ENCODE measurements at regions not wholly inside any gene's neighbourhood (a gene's known extent, or its start where the extent isn't known, plus 50 kb on each side); places are given as distances from the start of the nearest gene placed in this dataset.
A peak's percentile ranks its signal among the peaks of the same experiment; 100 is the strongest.

GRCh38 chr14:34075042-34075744 lies 124.3 kb upstream of the EGLN3 start:
- no peaks in the 10 kb centered on the region for H3K36me3 ChIP-seq (ENCODE audit: control insufficient read depth in 1 of 2, insufficient read depth in 2 of 2, low read length in 1 of 2)
- WGBS, 2 donors = 58 to 66% methylated on average over 3 of the region's 3 CpGs
- no peak for DNase-seq
- no peaks in the 10 kb centered on the region for H3K9me3 ChIP-seq (ENCODE audit: control insufficient read depth, low read length)
- ATAC-seq (ENCODE audit: low FRiP score) = no peak
- no peaks in the 10 kb centered on the region for H3K27me3 ChIP-seq (ENCODE audit: control insufficient read depth in 1 of 2, insufficient read depth in 2 of 2, low read length in 1 of 2)
- H3K27ac ChIP-seq (ENCODE audit: low read depth in 1 of 2, low read length in 2 of 2) = no peak overlapping the region
- intact Hi-C loops (cut with DNase I) = no loop called here
- no peak overlapping the region for H3K4me3 ChIP-seq (ENCODE audit: low read length in 2 of 2)
- no peaks in the 10 kb centered on the region for H3K4me1 ChIP-seq (ENCODE audit: control insufficient read depth in 1 of 2, insufficient read depth in 2 of 2, low read length in 2 of 2)

- 91 to 97% methylated on average over 1 of the region's 1 CpG for WGBS, 2 donors
- H3K36me3 ChIP-seq (ENCODE audit: control insufficient read depth in 1 of 2, insufficient read depth in 2 of 2, low read length in 1 of 2) = no peaks in the 10 kb centered on the region
- no peak for ATAC-seq (ENCODE audit: low FRiP score)
- no peak overlapping the region for H3K4me3 ChIP-seq (ENCODE audit: low read length in 2 of 2)
- intact Hi-C loops (cut with DNase I) = no loop called here
- no peak for DNase-seq
- H3K9me3 ChIP-seq (ENCODE audit: control insufficient read depth, low read length) = no peaks in the 10 kb centered on the region
- no peaks in the 10 kb centered on the region for H3K4me1 ChIP-seq (ENCODE audit: control insufficient read depth in 1 of 2, insufficient read depth in 2 of 2, low read length in 2 of 2)
- H3K27ac ChIP-seq (ENCODE audit: low read depth in 1 of 2, low read length in 2 of 2) = no peak overlapping the region
- no peaks in the 10 kb centered on the region for H3K27me3 ChIP-seq (ENCODE audit: control insufficient read depth in 1 of 2, insufficient read depth in 2 of 2, low read length in 1 of 2)
Observed at GRCh38 chr14:34072921-34073320, 122.0 kb upstream of the EGLN3 start.

GRCh38 chr14:34072401-34072800 lies 121.5 kb upstream of the EGLN3 start:
- H3K4me3 ChIP-seq (ENCODE audit: low read length in 2 of 2) = no peak overlapping the region
- 94 to 98% methylated on average over 3 of the region's 3 CpGs for WGBS, 2 donors

GRCh38 chr14:34070917-34071407 lies 120.1 kb upstream of the EGLN3 start:
- ATAC-seq (ENCODE audit: low FRiP score) = no peak
- WGBS, 2 donors = 59 to 81% methylated on average over 3 of the region's 3 CpGs

More at GRCh38 chr14:34072401-34072800, 121.5 kb upstream of the EGLN3 start:
- Histone ChIP-seq H3K27me3 (ENCODE audit: control insufficient read depth in 1 of 2, insufficient read depth in 2 of 2, low read length in 1 of 2) (no peaks in the 10 kb centered on the region), H3K4me1 (ENCODE audit: control insufficient read depth in 1 of 2, insufficient read depth in 2 of 2, low read length in 2 of 2) (no peaks in the 10 kb centered on the region), H3K36me3 (ENCODE audit: control insufficient read depth in 1 of 2, insufficient read depth in 2 of 2, low read length in 1 of 2) (no peaks in the 10 kb centered on the region), H3K27ac (ENCODE audit: low read depth in 1 of 2, low read length in 2 of 2) (no peak overlapping the region), H3K9me3 (ENCODE audit: control insufficient read depth, low read length) (no peaks in the 10 kb centered on the region)
- DNase-seq = no peak
- no peak for ATAC-seq (ENCODE audit: low FRiP score)
- intact Hi-C loops (cut with DNase I) = no loop called here

GRCh38 chr14:34069854-34070582 lies 119.1 kb upstream of the EGLN3 start:
- ATAC-seq (ENCODE audit: low FRiP score) = no peak
- intact Hi-C loops (cut with DNase I) = no loop called here
- peaks cover 0 to 4% of the 10 kb centered on the region in 2 donors for H3K4me1 ChIP-seq (ENCODE audit: control insufficient read depth in 1 of 2, insufficient read depth in 2 of 2, low read length in 2 of 2)
- H3K27ac ChIP-seq (ENCODE audit: low read depth in 1 of 2, low read length in 2 of 2) = no peak overlapping the region
- H3K4me3 ChIP-seq (ENCODE audit: low read length in 2 of 2) = no peak overlapping the region
- no peaks in the 10 kb centered on the region for H3K27me3 ChIP-seq (ENCODE audit: control insufficient read depth in 1 of 2, insufficient read depth in 2 of 2, low read length in 1 of 2)
- DNase-seq = no peak
- H3K36me3 ChIP-seq (ENCODE audit: control insufficient read depth in 1 of 2, insufficient read depth in 2 of 2, low read length in 1 of 2) = no peaks in the 10 kb centered on the region
- H3K9me3 ChIP-seq (ENCODE audit: control insufficient read depth, low read length) = no peaks in the 10 kb centered on the region
- 53 to 58% methylated on average over 3 of the region's 3 CpGs for WGBS, 2 donors

More at GRCh38 chr14:34070917-34071407, 120.1 kb upstream of the EGLN3 start:
- intact Hi-C loops (cut with DNase I) = no loop called here
- no peak for DNase-seq
- Histone ChIP-seq H3K4me1 (ENCODE audit: control insufficient read depth in 1 of 2, insufficient read depth in 2 of 2, low read length in 2 of 2) (no peaks in the 10 kb centered on the region), H3K9me3 (ENCODE audit: control insufficient read depth, low read length) (no peaks in the 10 kb centered on the region), H3K27ac (ENCODE audit: low read depth in 1 of 2, low read length in 2 of 2) (no peak overlapping the region), H3K27me3 (ENCODE audit: control insufficient read depth in 1 of 2, insufficient read depth in 2 of 2, low read length in 1 of 2) (no peaks in the 10 kb centered on the region), H3K4me3 (ENCODE audit: low read length in 2 of 2) (no peak overlapping the region), H3K36me3 (ENCODE audit: control insufficient read depth in 1 of 2, insufficient read depth in 2 of 2, low read length in 1 of 2) (no peaks in the 10 kb centered on the region)

GRCh38 chr14:34067587-34067986 lies 116.7 kb upstream of the EGLN3 start:
- Histone ChIP-seq H3K9me3 (ENCODE audit: control insufficient read depth, low read length) (no peaks in the 10 kb centered on the region), H3K27ac (ENCODE audit: low read depth in 1 of 2, low read length in 2 of 2) (no peak overlapping the region), H3K4me1 (ENCODE audit: control insufficient read depth in 1 of 2, insufficient read depth in 2 of 2, low read length in 2 of 2) (peaks cover 0 to 4% of the 10 kb centered on the region in 2 donors), H3K4me3 (ENCODE audit: low read length in 2 of 2) (no peak overlapping the region), H3K36me3 (ENCODE audit: control insufficient read depth in 1 of 2, insufficient read depth in 2 of 2, low read length in 1 of 2) (no peaks in the 10 kb centered on the region), H3K27me3 (ENCODE audit: control insufficient read depth in 1 of 2, insufficient read depth in 2 of 2, low read length in 1 of 2) (no peaks in the 10 kb centered on the region)
- 88 to 90% methylated on average over 3 of the region's 3 CpGs for WGBS, 2 donors
- no peak for ATAC-seq (ENCODE audit: low FRiP score)
- DNase-seq = no peak
- intact Hi-C loops (cut with DNase I) = no loop called here

GRCh38 chr14:34065690-34066391 lies 115.0 kb upstream of the EGLN3 start:
- Histone ChIP-seq H3K9me3 (ENCODE audit: control insufficient read depth, low read length) (no peaks in the 10 kb centered on the region), H3K36me3 (ENCODE audit: control insufficient read depth in 1 of 2, insufficient read depth in 2 of 2, low read length in 1 of 2) (no peaks in the 10 kb centered on the region), H3K4me3 (ENCODE audit: low read length in 2 of 2) (no peak overlapping the region), H3K27me3 (ENCODE audit: control insufficient read depth in 1 of 2, insufficient read depth in 2 of 2, low read length in 1 of 2) (no peaks in the 10 kb centered on the region), H3K4me1 (ENCODE audit: control insufficient read depth in 1 of 2, insufficient read depth in 2 of 2, low read length in 2 of 2) (peaks cover 0 to 4% of the 10 kb centered on the region in 2 donors), H3K27ac (ENCODE audit: low read depth in 1 of 2, low read length in 2 of 2) (peak overlapping the region in 1 of 2 donors; percentile 17)
- no peak for DNase-seq
- WGBS, 2 donors = 77% methylated on average over 4 of the region's 4 CpGs
- peak; percentile 13 for ATAC-seq (ENCODE audit: low FRiP score)
- intact Hi-C loops (cut with DNase I) = no loop called here

- no peaks in the 10 kb centered on the region for H3K27me3 ChIP-seq (ENCODE audit: control insufficient read depth in 1 of 2, insufficient read depth in 2 of 2, low read length in 1 of 2)
- H3K27ac ChIP-seq (ENCODE audit: low read depth in 1 of 2, low read length in 2 of 2) = no peak overlapping the region
- DNase-seq (no peak), ATAC-seq (ENCODE audit: low FRiP score) (no peak)
- no peak overlapping the region for H3K4me3 ChIP-seq (ENCODE audit: low read length in 2 of 2)
- intact Hi-C loops (cut with DNase I) = no loop called here
- no peaks in the 10 kb centered on the region for H3K9me3 ChIP-seq (ENCODE audit: control insufficient read depth, low read length)
- WGBS, 2 donors = 92 to 95% methylated on average over 4 of the region's 4 CpGs
- peaks cover 0 to 4% of the 10 kb centered on the region in 2 donors for H3K4me1 ChIP-seq (ENCODE audit: control insufficient read depth in 1 of 2, insufficient read depth in 2 of 2, low read length in 2 of 2)
- H3K36me3 ChIP-seq (ENCODE audit: control insufficient read depth in 1 of 2, insufficient read depth in 2 of 2, low read length in 1 of 2) = no peaks in the 10 kb centered on the region
Observed at GRCh38 chr14:34065236-34065635, 114.4 kb upstream of the EGLN3 start.
